22Rv1 (cell line): ENCODE measurements at regions not wholly inside any gene's neighbourhood (a gene's known extent, or its start where the extent isn't known, plus 50 kb on each side); places are given as distances from the start of the nearest gene placed in this dataset.

Source experiments
- H3K27ac ChIP-seq: fragments of 450-650 bp; 2 replicates; pipeline ENCODE4 v1.5.1; 2017
- ZFX ChIP-seq: fragments of 450-650 bp; IDR thresholded peaks from 2 replicates; pipeline ENCODE4 v1.6.1; 2017; ENCODE audit warnings: antibody characterized with exemption, borderline replicate concordance
- TF ChIP-seq, protein P1 (sequence below): fragments of 450-650 bp; IDR thresholded peaks from 2 replicates; pipeline ENCODE4 v1.5.1; 2017; ENCODE audit warnings: mild to moderate bottlenecking

DNA sequence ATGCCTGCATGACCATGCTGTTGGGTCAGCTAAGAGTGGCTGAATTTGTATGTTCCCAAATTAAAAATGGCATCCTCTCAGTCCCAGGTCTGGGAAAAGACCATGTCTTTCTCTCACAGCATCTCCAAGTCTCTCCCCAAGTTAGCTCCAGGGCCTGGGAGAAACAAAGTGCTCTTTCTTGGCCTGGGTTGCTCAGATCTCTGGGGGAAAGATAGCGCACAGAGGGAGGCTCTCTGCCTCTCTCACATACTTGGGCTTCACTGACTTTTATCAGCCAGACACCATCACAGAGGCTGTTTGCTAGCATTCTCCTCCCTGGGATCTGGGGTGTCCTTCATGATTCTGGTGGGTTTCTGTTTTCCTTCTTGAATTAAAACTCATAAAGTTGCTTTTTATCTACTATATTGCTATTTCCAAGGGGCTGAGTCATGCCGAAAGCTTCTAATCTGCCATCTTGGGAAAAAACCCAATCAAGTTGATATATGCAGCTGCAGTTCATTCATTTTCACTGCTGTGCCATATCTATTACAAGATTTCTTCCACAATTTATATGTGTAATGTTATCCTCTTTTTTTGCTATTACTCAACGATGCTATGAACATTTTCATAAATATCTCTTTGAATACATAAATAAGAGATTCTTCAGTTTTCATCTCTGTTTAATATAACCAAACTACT, 190.2 kb downstream of the MOXD1 start:
- no peak for TF ChIP-seq ZFX
- TF ChIP-seq, protein P1, sequence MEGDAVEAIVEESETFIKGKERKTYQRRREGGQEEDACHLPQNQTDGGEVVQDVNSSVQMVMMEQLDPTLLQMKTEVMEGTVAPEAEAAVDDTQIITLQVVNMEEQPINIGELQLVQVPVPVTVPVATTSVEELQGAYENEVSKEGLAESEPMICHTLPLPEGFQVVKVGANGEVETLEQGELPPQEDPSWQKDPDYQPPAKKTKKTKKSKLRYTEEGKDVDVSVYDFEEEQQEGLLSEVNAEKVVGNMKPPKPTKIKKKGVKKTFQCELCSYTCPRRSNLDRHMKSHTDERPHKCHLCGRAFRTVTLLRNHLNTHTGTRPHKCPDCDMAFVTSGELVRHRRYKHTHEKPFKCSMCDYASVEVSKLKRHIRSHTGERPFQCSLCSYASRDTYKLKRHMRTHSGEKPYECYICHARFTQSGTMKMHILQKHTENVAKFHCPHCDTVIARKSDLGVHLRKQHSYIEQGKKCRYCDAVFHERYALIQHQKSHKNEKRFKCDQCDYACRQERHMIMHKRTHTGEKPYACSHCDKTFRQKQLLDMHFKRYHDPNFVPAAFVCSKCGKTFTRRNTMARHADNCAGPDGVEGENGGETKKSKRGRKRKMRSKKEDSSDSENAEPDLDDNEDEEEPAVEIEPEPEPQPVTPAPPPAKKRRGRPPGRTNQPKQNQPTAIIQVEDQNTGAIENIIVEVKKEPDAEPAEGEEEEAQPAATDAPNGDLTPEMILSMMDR = no peak
- no peak overlapping the region for H3K27ac ChIP-seq

DNA sequence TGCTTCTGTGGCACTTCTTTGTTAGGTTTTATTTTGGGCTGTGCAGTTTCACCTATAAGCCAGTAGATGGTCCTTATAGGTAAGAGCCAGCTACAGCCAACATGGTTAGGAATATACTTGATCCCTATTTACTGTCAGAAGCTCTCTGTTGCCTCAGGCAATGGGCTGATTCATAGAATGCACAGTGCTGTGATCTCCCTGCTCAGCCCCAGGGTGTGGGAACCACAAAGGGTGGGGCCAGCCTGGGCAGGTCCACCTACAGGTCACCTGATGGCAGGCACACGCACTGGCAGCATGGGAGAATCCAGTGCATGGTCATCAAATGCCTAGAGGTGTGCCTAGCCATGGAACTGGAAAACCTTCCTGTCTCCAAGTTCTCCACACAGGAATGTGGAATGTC, 191.9 kb downstream of the MOXD1 start:
- TF ChIP-seq, protein P1 = no peak
- no peak for TF ChIP-seq ZFX

GRCh38 chr6:132207991-132208390, 193.3 kb downstream of the MOXD1 start:
- no peak for TF ChIP-seq ZFX
- TF ChIP-seq, protein P1 = no peak

More for the DNA sequence above, 191.9 kb downstream of the MOXD1 start:
- H3K27ac ChIP-seq = no peak overlapping the region

DNA sequence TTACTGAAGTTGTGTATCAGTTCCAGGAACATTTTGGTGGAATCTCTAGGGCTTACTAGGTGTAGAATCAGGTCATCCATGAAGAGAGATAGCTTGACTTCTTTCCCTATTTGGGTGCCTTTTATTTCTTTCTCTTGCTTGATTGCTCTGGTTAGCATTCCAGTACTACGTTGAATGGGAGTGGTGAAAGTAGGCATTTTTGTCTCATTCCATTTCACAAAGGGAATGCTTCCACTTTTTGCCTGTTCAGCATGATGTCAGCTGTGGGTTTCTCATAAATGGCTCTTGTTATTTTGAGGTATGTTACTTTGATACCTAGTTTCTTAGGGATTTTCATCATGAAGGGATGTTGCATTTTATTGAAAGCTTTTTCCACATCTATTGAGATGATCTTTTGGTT, 195.3 kb downstream of the MOXD1 start:
- no peak for TF ChIP-seq ZFX
- TF ChIP-seq, protein P1 = no peak
- H3K27ac ChIP-seq = no peak overlapping the region

More at GRCh38 chr6:132207991-132208390, 193.3 kb downstream of the MOXD1 start:
- no peak overlapping the region for H3K27ac ChIP-seq

- TF ChIP-seq, protein P1 = no peak
- TF ChIP-seq ZFX = no peak
Measured at GRCh38 chr6:132204591-132204990, 196.7 kb downstream of the MOXD1 start.

GRCh38 chr6:132202574-132202973, 198.7 kb downstream of the MOXD1 start:
- H3K27ac ChIP-seq = no peak overlapping the region
- TF ChIP-seq ZFX = no peak
- TF ChIP-seq, protein P1 = no peak

More at GRCh38 chr6:132204591-132204990, 196.7 kb downstream of the MOXD1 start:
- H3K27ac ChIP-seq = no peak overlapping the region

DNA sequence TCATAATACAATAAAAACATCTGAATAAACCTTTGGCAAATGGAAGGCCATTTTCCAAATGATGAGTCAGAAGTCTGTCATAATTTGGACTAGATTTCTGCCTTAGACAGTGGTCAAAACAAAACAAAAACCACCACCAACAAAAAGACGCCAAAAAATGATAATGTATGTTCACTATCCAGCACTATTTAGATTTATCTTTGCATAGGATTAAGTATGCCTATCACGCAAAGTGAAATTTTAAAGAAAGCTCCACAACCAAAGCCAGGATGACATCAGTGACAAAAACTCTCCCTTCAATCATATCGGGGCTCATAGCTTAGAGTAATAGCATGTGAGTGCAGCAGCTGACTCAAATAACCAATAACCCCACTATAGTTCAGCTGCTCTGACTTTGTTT, 201.9 kb downstream of the MOXD1 start:
- no peak overlapping the region for H3K27ac ChIP-seq
- TF ChIP-seq ZFX = no peak
